Bronchial epithelial cell (primary cell): ENCODE measurements at regions not wholly inside any gene's neighbourhood (a gene's known extent, or its start where the extent isn't known, plus 50 kb on each side); places are given as distances from the start of the nearest gene placed in this dataset.

Source experiments
- DNase-seq: peaks from one replicate; pipeline ENCODE4 v3.0.0-alpha.2; 2010; ENCODE audit warnings: low read depth
- FAIRE-seq: peaks from 2 replicates; lab custom pipeline; 2011; peaks lifted over from hg19 to GRCh38; lab: Jason Lieb, UNC
- H3K27me3 ChIP-seq: 2 replicates; pipeline ENCODE4 v1.5.1; 2011; ENCODE audit warnings: low read length; ENCODE audit not compliant: control insufficient read depth, insufficient read depth
- H3K36me3 ChIP-seq: 2 replicates; pipeline ENCODE4 v1.5.1; 2011; ENCODE audit warnings: low read length; ENCODE audit not compliant: control insufficient read depth, insufficient read depth
- H3K4me3 ChIP-seq: 2 replicates; pipeline ENCODE4 v1.5.1; 2011; ENCODE audit warnings: mild to moderate bottlenecking, low read depth, low read length, control low read depth
- TF ChIP-seq, protein P1 (sequence below): IDR thresholded peaks from 2 replicates; pipeline ENCODE4 v1.5.1; 2011; ENCODE audit warnings: mild to moderate bottlenecking, moderate library complexity, low read length, control low read depth, inconsistent platforms; ENCODE audit not compliant: insufficient read depth, severe bottlenecking

GRCh38 chr21:36551321-36551720, 71.4 kb upstream of the CLDN14 start:
- H3K36me3 ChIP-seq = no peaks in the 10 kb centered on the region
- FAIRE-seq = no peak
- TF ChIP-seq, protein P1, sequence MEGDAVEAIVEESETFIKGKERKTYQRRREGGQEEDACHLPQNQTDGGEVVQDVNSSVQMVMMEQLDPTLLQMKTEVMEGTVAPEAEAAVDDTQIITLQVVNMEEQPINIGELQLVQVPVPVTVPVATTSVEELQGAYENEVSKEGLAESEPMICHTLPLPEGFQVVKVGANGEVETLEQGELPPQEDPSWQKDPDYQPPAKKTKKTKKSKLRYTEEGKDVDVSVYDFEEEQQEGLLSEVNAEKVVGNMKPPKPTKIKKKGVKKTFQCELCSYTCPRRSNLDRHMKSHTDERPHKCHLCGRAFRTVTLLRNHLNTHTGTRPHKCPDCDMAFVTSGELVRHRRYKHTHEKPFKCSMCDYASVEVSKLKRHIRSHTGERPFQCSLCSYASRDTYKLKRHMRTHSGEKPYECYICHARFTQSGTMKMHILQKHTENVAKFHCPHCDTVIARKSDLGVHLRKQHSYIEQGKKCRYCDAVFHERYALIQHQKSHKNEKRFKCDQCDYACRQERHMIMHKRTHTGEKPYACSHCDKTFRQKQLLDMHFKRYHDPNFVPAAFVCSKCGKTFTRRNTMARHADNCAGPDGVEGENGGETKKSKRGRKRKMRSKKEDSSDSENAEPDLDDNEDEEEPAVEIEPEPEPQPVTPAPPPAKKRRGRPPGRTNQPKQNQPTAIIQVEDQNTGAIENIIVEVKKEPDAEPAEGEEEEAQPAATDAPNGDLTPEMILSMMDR = no peak
- H3K27me3 ChIP-seq = peaks cover 5% of the 10 kb centered on the region
- H3K4me3 ChIP-seq = no peak overlapping the region
- DNase-seq = no peak

DNA sequence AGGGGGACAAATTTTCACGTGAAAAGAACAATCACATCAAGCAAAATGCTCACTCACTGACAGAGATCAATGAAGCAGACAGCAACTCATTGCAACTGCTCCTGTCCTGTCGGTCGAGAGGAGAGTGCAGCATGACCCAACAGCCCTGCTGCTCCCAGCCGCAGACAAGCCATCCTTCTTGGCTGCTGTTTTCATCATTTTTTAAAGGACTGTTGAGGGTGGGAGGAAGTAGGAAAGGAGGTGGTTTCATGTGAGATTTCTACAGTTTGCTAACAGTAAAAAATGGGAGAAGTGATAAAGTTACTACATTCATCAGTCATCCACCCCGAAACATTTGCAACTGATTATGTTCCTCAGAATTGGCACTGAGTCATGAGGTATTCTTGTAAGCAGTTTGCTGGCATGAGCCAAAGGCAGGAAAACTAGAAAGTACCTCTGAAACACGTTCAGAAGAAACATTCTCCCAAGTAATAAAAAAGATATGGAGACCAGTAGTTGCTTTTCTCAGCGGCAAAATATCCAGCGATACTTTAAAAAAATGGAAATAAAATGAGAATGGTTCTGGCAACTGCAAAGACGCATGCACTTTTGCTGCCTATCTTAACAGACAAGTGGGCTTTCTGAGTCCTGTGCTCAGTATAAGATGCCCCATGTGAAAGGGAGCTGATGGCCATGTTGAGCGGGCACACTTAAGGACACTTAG, 72.0 kb upstream of the CLDN14 start:
- DNase-seq = peak; percentile 6
- H3K4me3 ChIP-seq = no peak overlapping the region
- TF ChIP-seq, protein P1 = no peak
- H3K27me3 ChIP-seq = peaks cover 5% of the 10 kb centered on the region
- no peaks in the 10 kb centered on the region for H3K36me3 ChIP-seq
- no peak for FAIRE-seq

DNA sequence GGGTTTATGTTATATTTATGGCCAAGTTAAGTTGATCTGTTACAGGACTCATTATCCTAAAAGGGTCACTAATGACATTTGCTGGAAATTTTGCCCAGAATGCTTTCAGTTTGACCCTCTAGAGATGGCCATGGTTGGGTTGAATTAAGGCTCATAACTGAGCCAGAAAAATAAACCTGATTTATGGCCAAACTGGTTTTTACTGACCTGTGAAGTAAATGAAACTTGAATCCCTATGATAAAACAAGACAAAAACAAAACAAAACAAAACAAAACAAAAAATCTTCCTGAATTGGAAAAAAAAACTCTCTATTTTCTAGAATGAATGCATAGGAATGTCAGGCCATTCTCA, 72.5 kb upstream of the CLDN14 start:
- no peaks in the 10 kb centered on the region for H3K36me3 ChIP-seq
- TF ChIP-seq, protein P1 = no peak
- no peak for FAIRE-seq
- peaks cover 5% of the 10 kb centered on the region for H3K27me3 ChIP-seq
- H3K4me3 ChIP-seq = no peak overlapping the region
- no peak for DNase-seq

- DNase-seq (no peak), FAIRE-seq (no peak)
- Histone ChIP-seq H3K36me3 (no peaks in the 10 kb centered on the region), H3K4me3 (no peak overlapping the region), H3K27me3 (peaks cover 3% of the 10 kb centered on the region)
- TF ChIP-seq, protein P1 = no peak
These were observed 73.5 kb upstream of the CLDN14 start for GRCh38 chr21:36553406-36553805.

- FAIRE-seq (no peak), DNase-seq (no peak)
These were observed 74.7 kb upstream of the CLDN14 start for GRCh38 chr21:36554411-36555157.

More at GRCh38 chr21:36554411-36555157, 74.7 kb upstream of the CLDN14 start:
- no peaks in the 10 kb centered on the region for H3K36me3 ChIP-seq
- H3K27me3 ChIP-seq = peaks cover 3% of the 10 kb centered on the region
- H3K4me3 ChIP-seq = no peak overlapping the region
- TF ChIP-seq, protein P1 = no peak
